AG09319 (cell line): ENCODE measurements at regions not wholly inside any gene's neighbourhood (a gene's known extent, or its start where the extent isn't known, plus 50 kb on each side); places are given as distances from the start of the nearest gene placed in this dataset.
A peak's percentile ranks its signal among the peaks of the same experiment; 100 is the strongest.

ENCODE experiments used
- DNase-seq: peaks from one replicate; pipeline ENCODE4 v3.0.0-alpha.2; 2010; ENCODE audit warnings: low read depth; ENCODE audit errors: extremely low read depth
- TF ChIP-seq, protein P1 (sequence below): IDR thresholded peaks from 2 replicates; pipeline ENCODE4 v1.5.1; 2011; ENCODE audit warnings: low read depth, mild to moderate bottlenecking, inconsistent platforms, low read length, moderate library complexity

DNA sequence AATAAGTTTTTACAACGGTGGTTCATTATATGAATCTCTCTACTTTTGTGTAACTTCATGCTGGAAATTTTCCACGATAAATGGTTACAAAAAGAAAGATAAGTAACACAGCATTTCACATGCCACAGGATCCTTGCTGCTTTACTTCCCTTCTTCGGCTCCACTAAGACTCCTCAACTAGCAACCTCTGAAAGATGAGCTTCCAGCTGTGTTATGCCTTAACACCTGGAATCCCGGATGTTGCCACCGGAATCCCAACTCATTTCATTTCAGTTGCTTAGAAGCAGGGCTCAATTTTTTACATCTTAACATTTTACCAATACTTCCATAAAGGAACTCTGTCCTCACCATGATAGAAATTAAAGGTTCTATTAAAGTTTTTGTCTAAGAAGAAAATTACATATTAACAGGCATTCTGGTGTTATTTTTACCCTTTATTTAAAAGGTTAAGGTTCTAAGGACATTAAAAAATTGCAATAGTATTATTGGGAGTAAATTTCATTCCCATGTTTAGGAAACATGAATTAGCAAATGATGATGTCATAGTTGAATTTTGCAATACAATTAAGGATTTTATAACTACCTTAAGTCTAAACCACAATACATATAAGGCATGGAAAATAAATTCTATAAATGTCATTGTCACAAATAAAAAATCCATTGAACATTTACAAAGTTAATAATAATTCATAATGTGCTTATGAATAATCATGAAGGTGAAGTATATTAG, 57.1 kb upstream of the IL6 start:
- no peak for DNase-seq
- TF ChIP-seq, protein P1, sequence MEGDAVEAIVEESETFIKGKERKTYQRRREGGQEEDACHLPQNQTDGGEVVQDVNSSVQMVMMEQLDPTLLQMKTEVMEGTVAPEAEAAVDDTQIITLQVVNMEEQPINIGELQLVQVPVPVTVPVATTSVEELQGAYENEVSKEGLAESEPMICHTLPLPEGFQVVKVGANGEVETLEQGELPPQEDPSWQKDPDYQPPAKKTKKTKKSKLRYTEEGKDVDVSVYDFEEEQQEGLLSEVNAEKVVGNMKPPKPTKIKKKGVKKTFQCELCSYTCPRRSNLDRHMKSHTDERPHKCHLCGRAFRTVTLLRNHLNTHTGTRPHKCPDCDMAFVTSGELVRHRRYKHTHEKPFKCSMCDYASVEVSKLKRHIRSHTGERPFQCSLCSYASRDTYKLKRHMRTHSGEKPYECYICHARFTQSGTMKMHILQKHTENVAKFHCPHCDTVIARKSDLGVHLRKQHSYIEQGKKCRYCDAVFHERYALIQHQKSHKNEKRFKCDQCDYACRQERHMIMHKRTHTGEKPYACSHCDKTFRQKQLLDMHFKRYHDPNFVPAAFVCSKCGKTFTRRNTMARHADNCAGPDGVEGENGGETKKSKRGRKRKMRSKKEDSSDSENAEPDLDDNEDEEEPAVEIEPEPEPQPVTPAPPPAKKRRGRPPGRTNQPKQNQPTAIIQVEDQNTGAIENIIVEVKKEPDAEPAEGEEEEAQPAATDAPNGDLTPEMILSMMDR: no peak

DNA sequence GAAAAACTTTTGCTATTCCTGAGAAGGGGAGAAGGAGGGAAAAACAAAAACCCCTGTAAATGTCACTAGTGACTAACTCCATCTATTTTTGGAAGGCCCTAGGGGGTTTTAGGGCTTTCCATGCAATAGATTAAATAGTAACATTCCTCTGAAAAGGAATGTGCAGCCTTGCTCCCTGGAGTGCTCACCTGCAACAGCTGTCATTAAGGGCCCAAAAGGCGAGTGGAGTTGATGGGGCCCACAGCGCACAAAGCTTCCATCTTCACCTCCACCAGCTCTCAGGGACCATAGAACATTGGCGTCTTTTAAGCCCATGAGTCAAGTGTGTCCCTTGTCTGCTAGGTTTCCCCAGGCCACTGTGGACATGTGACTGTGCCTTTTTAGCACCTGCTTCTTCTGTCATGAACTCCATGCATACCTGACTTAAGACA, 58.0 kb upstream of the IL6 start:
- TF ChIP-seq, protein P1: no peak
- no peak for DNase-seq

DNA sequence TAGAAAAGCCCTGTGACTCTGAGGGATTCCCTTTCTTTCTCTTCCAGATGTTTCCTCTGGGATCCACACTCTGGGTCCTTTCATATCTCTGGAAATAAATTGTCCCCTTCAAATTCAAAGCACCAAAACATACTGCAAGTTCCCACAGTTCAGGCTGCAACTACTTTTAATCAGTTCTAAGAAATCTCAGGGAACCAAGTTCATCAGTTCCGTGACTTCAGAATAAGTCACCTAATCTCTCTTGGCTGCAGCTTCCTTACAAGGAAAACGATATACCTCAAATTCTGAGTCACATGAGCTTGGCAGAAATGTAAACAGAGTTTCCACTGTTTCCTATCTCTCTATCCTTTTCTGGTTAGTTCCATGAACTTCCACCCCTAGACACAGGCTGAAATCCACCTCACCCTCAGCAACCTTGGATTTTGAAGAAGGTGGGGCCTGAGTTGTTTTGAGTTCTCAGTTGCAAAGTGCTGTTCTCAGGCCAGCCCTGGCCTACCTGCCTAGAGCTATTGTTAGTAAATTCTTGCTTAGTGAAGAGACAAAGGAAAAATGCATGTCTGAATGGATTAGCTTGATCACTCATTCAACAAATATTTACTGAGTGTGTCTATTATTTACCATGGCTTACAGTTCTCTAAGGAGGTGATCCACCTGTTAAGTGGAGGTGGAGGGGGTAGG, 59.3 kb upstream of the IL6 start:
- peak; percentile 64 for DNase-seq
- TF ChIP-seq, protein P1: no peak

DNA sequence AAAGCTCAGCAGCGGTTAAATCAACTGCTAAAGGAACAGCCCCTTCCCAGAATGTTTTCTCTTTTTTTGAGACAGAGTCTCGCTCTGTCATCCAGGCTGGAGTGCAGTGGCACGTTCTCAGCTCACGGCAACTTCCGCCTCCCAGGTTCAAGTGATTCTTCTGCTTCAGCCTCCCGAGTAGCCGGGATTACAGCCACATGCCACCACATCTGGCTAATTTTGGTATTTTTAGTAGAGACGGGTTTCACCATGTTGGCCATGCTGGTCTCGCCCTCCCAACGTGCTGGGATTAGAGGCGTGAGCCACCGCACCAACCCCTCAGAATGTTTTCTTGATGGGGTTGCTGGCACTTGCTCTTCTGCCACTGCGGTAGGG, 59.8 kb upstream of the IL6 start:
- DNase-seq: no peak

DNA sequence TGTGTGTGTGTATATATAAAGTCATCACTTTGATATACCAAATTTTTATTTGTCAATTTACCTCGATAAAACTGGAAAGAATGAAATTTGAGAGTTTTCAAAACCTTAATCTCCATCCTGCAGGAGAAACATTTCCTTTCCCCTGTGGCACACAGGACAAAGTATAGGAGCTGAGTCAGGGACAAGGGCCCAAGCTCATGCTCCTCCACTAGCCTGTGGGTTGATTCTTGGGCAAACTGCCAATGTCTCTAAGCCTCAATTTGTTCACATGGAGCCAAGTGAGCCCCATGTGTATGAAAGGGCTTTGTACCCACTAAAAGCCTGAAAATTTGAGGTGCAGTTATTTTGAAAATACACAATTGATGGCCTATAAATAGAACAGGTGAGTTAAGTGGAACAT, 60.3 kb upstream of the IL6 start:
- TF ChIP-seq, protein P1: no peak
- no peak for DNase-seq

More for the DNA sequence above, 59.8 kb upstream of the IL6 start:
- TF ChIP-seq, protein P1: no peak

DNA sequence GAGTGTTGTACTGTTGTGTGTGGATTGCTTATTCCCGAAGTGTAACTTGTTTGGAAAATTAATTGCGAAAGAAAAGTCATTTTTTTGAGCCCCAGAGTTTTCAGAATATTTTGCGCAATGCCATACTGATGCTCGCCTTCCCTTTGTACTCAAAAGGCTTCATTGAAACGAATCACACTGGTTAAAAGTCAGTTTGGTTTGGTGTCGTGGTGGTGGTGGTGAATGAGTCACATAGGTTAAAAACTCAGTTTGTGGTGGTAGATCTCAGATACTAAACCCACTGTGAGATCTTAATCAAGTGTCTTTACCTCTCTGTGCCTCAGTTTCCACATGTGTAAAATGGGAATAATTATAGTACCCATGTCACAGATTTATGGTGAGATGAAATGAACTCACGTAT, 61.1 kb upstream of the IL6 start:
- no peak for DNase-seq

More for the DNA sequence above, 61.1 kb upstream of the IL6 start:
- TF ChIP-seq, protein P1: no peak
